Heart left ventricle (tissue), 13 donors: ENCODE measurements at regions not wholly inside any gene's neighbourhood (a gene's known extent, or its start where the extent isn't known, plus 50 kb on each side); places are given as distances from the start of the nearest gene placed in this dataset.

Experiments
- POLR2A ChIP-seq, 2 donors: fragments of 450-650 bp; IDR thresholded peaks; one replicate each; pipeline ENCODE4 v1.6.1; 2017; ENCODE audit warnings: antibody characterized with exemption in 2 of 2, mild to moderate bottlenecking in 2 of 2, moderate library complexity in 2 of 2
- TF ChIP-seq, protein P1 (sequence below), 12 donors: fragments of 200-600 bp; sonication (generic) in 4 of 12; IDR thresholded peaks; one replicate each; pipeline versions ENCODE4 v1.5.0 to v1.8.0; 2018 to 2022; ENCODE audit warnings: antibody characterized with exemption in 12 of 12, mild to moderate bottlenecking in 5 of 12
- donor health status: ischemic (EF 13 %, LVEDD 7.1; RV severe dilation, severe dysfunction).
- donor health status: DM: no; HTN: yes; CAD: no.
- donor health status: DM: no; HTN: no; CAD: no.
- donor health status: ischemic (EF 25% LVEDD 6.9; RV normal size, moderate dysfunction).
- donor health status: ischemic (EF 25% LVEDD 5.7; RV mildly dilated, moderate dysfunction).
- donor health status: ischemic (EF 35%, LVEDD 5.7; RV mildly dilated, moderate dysfunction).
- donor health status: nonischemic (EF 11% LVEDD 7.7; RV severe dilation, severe dysfunction).
- donor health status: DM: yes; HTN: yes; CAD: no.
- donor health status: PGD.
- donor health status: ischemic (EF 29% LVEDD 5.4; RV normal size, mild dysfunction).
- donor health status: nonischemic (EF 23%, LVEDD 6.1; RV moderate dilation, normal function).

GRCh38 chr12:86521870-86522269, 265.7 kb upstream of the MGAT4C start:
- TF ChIP-seq, protein P1, sequence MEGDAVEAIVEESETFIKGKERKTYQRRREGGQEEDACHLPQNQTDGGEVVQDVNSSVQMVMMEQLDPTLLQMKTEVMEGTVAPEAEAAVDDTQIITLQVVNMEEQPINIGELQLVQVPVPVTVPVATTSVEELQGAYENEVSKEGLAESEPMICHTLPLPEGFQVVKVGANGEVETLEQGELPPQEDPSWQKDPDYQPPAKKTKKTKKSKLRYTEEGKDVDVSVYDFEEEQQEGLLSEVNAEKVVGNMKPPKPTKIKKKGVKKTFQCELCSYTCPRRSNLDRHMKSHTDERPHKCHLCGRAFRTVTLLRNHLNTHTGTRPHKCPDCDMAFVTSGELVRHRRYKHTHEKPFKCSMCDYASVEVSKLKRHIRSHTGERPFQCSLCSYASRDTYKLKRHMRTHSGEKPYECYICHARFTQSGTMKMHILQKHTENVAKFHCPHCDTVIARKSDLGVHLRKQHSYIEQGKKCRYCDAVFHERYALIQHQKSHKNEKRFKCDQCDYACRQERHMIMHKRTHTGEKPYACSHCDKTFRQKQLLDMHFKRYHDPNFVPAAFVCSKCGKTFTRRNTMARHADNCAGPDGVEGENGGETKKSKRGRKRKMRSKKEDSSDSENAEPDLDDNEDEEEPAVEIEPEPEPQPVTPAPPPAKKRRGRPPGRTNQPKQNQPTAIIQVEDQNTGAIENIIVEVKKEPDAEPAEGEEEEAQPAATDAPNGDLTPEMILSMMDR (IDR thresholded peaks at IDR 0.05), result no peak
- TF ChIP-seq POLR2A (IDR thresholded peaks at IDR 0.05), result no peak
